ENCODE measurements at regions not wholly inside any gene's neighbourhood (a gene's known extent, or its start where the extent isn't known, plus 50 kb on each side); places are given as distances from the start of the nearest gene placed in this dataset.
A peak's percentile ranks its signal among the peaks of the same experiment; 100 is the strongest.

- DNase-seq, result no peak
- Histone ChIP-seq H3K4me3 (no peak overlapping the region), H3K9me3 (no peaks in the 10 kb centered on the region), H3K27me3 (no peaks in the 10 kb centered on the region), H3K36me3 (no peaks in the 10 kb centered on the region), H3K4me1 (no peaks in the 10 kb centered on the region), H3K27ac (no peak overlapping the region)
- intact Hi-C loops (cut with DNase I; ENCODE audit: low total_unique reads), result no loop called here
- TF ChIP-seq, protein P1, sequence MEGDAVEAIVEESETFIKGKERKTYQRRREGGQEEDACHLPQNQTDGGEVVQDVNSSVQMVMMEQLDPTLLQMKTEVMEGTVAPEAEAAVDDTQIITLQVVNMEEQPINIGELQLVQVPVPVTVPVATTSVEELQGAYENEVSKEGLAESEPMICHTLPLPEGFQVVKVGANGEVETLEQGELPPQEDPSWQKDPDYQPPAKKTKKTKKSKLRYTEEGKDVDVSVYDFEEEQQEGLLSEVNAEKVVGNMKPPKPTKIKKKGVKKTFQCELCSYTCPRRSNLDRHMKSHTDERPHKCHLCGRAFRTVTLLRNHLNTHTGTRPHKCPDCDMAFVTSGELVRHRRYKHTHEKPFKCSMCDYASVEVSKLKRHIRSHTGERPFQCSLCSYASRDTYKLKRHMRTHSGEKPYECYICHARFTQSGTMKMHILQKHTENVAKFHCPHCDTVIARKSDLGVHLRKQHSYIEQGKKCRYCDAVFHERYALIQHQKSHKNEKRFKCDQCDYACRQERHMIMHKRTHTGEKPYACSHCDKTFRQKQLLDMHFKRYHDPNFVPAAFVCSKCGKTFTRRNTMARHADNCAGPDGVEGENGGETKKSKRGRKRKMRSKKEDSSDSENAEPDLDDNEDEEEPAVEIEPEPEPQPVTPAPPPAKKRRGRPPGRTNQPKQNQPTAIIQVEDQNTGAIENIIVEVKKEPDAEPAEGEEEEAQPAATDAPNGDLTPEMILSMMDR (IDR thresholded peaks at IDR 0.05), result peak; percentile 18 to 29
Observed at GRCh38 chr11:24386546-24387397, 110.1 kb upstream of the LUZP2 start.

DNA sequence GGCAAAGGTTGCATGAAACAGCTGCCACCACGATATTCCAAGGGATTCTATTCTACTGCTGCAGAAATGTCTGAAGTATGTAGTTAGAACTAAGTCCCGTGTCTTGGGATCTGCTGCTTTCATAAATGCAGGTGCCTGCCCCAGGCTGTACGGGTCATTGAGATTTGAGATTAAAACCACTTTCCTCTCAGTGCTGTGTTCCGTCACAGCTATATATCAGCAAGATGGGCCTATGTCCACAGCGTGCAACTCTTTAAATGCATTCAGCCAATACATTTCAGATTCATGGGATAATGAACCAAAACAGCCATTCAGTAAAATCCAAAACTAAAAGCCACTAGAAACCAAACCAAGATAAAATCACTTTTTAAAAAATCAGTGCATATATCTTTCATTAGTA is 107.3 kb upstream of the LUZP2 start:
- intact Hi-C loops (cut with DNase I; ENCODE audit: low total_unique reads), result no loop called here
- H3K4me3 ChIP-seq, result no peak overlapping the region
- H3K4me1 ChIP-seq, result no peaks in the 10 kb centered on the region
- DNase-seq, result no peak
- H3K9me3 ChIP-seq, result no peaks in the 10 kb centered on the region
- no peaks in the 10 kb centered on the region for H3K27me3 ChIP-seq
- TF ChIP-seq, protein P1 (IDR thresholded peaks at IDR 0.05), result no peak
- no peaks in the 10 kb centered on the region for H3K36me3 ChIP-seq
- H3K27ac ChIP-seq, result no peak overlapping the region

GRCh38 chr11:24390016-24390415 is 106.8 kb upstream of the LUZP2 start:
- H3K27ac ChIP-seq, result no peak overlapping the region
- TF ChIP-seq, protein P1 (IDR thresholded peaks at IDR 0.05), result no peak
- no peak overlapping the region for H3K4me3 ChIP-seq
- H3K4me1 ChIP-seq, result no peaks in the 10 kb centered on the region
- DNase-seq, result no peak
- intact Hi-C loops (cut with DNase I; ENCODE audit: low total_unique reads), result no loop called here
- no peaks in the 10 kb centered on the region for H3K36me3 ChIP-seq
- no peaks in the 10 kb centered on the region for H3K27me3 ChIP-seq
- H3K9me3 ChIP-seq, result no peaks in the 10 kb centered on the region

DNA sequence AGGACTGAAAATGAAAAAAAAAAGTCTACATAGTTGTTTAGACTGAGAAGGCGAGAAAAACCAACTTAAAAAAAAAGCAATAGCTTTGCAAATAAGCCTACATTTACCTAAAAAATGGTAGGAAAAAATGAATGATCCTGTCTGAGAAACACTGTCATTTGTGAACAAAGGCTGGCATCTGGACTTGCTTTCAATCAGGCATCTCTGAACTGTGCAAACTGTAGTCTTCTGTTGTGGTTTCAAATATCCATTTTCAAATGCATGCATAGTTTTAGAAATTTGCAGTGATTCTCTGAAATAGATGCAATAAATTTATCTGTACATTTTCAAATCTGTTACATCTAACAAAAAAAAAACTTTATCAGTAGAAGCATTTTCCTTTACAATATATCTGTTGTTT is 106.1 kb upstream of the LUZP2 start:
- intact Hi-C loops (cut with DNase I; ENCODE audit: low total_unique reads), result no loop called here
- Histone ChIP-seq H3K9me3 (no peaks in the 10 kb centered on the region), H3K36me3 (no peaks in the 10 kb centered on the region), H3K4me1 (no peaks in the 10 kb centered on the region), H3K4me3 (no peak overlapping the region), H3K27me3 (no peaks in the 10 kb centered on the region), H3K27ac (no peak overlapping the region)
- DNase-seq, result no peak
- TF ChIP-seq, protein P1 (IDR thresholded peaks at IDR 0.05), result no peak

- no peak for DNase-seq
- Histone ChIP-seq H3K27me3 (no peaks in the 10 kb centered on the region), H3K4me3 (no peak overlapping the region), H3K4me1 (no peaks in the 10 kb centered on the region), H3K36me3 (no peaks in the 10 kb centered on the region), H3K9me3 (no peaks in the 10 kb centered on the region), H3K27ac (no peak overlapping the region)
- intact Hi-C loops (cut with DNase I; ENCODE audit: low total_unique reads), result no loop called here
- TF ChIP-seq, protein P1 (IDR thresholded peaks at IDR 0.05), result no peak
Observed at GRCh38 chr11:24391167-24391566, 105.7 kb upstream of the LUZP2 start.

Data from tibial artery (tissue), 4 donors.